HepG2 (cell line): ENCODE measurements at regions not wholly inside any gene's neighbourhood (a gene's known extent, or its start where the extent isn't known, plus 50 kb on each side); places are given as distances from the start of the nearest gene placed in this dataset.

Experiments used
- FOXK1 ChIP-seq: sonication (generic); formaldehyde crosslinking; IDR thresholded peaks from 2 replicates; pipeline ENCODE4 v1.4.0; 2020; ENCODE audit warnings: low read depth, missing genetic modification reagents, borderline replicate concordance
- GABPA ChIP-seq, 2 experiments: IDR thresholded peaks; 2 replicates each; pipeline ENCODE4 v1.6.1; 2011 to 2016; ENCODE audit warnings: low read depth in 2 of 2, low read length in 1 of 2, missing biosample characterization in 1 of 2, missing genetic modification characterization in 1 of 2
- HDAC6 ChIP-seq: fragments of 200-600 bp; sonication (generic); IDR thresholded peaks from 2 replicates; pipeline ENCODE4 v1.7.0; 2017; ENCODE audit warnings: mild to moderate bottlenecking, antibody characterized with exemption, low read length, low read depth
- NCOR1 ChIP-seq: fragments of 200-600 bp; sonication (generic); IDR thresholded peaks from 2 replicates; pipeline ENCODE4 v1.7.0; 2017; ENCODE audit warnings: antibody characterized with exemption, low read length, borderline replicate concordance
- SP1 ChIP-seq, 2 experiments: fragments of 450-650 bp in 1 of 2; sonication (generic) in 1 of 2; formaldehyde crosslinking in 1 of 2; IDR thresholded peaks; 2 replicates each; pipeline versions ENCODE4 v1.4.0 to v1.6.1; 2016 to 2020; ENCODE audit warnings: missing genetic modification reagents in 1 of 2
- XRCC5 ChIP-seq: fragments of 200-400 bp; formaldehyde crosslinking; optimal IDR thresholded peaks from 2 replicates; pipeline ENCODE3; 2017; ENCODE audit warnings: mild to moderate bottlenecking, low read length
- ZNF790 ChIP-seq: sonication (generic); formaldehyde crosslinking; IDR thresholded peaks from 2 replicates; pipeline ENCODE4 v1.8.0; 2022; ENCODE audit warnings: missing genetic modification reagents, mild to moderate bottlenecking, borderline replicate concordance
- TF ChIP-seq, protein P1 (sequence below): sonication (generic); formaldehyde crosslinking; IDR thresholded peaks from 2 replicates; pipeline ENCODE4 v1.5.0; 2020; ENCODE audit warnings: mild to moderate bottlenecking, low read depth, missing genetic modification reagents, borderline replicate concordance
- TF ChIP-seq, protein P2 (sequence below): sonication (generic); formaldehyde crosslinking; IDR thresholded peaks from 2 replicates; pipeline ENCODE4 v1.4.0; 2020; ENCODE audit warnings: mild to moderate bottlenecking, missing genetic modification reagents
- TF ChIP-seq, protein P3 (sequence below): sonication (generic); formaldehyde crosslinking; IDR thresholded peaks from 2 replicates; pipeline ENCODE4 v1.4.0; 2020; ENCODE audit warnings: missing genetic modification reagents, mild to moderate bottlenecking, borderline replicate concordance
- TF ChIP-seq, protein P4 (sequence below): sonication (generic); formaldehyde crosslinking; IDR thresholded peaks from 2 replicates; pipeline ENCODE4 v1.5.0; 2020; ENCODE audit warnings: mild to moderate bottlenecking, missing genetic modification reagents, moderate library complexity

DNA sequence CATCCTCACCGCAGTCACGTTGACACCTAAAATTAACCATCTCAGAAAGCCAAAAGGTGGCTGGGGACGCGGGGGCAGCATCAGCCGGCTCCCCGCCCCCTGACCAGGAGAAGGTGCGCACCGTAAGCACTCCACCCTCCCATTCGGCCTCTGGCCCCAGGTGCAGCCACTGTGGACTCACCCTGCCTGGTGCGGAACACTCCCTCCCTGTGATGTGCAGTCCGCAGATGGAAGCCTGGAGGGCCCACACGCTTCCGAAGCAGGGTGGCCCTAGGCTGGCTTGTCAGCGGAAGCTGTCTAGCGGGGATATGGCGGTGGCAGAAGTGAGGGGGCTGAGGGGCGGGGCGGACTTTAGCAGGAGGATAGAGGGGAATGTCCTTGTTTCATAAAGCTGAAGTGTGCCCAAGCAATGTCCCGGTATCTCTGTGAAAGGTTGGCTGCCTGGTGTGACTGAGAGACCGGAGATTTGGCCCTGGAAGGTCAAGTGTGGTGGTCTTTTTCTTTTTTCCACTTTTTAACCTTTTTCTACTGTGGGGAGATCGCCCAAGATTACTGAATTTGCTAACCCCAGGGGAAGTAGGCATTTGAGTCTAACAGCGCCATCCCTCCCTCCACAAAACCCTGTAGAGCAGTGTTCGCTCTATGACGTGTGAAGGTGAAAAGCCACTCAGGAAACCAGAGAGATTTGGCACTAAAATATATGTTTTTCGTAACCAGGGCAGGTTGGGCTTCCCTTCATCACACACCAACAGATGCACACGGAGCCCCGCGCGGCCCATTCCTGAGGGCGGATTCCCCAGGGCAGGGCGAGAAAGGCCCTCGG, 74.7 kb downstream of the CXCL12 start:
- TF ChIP-seq, protein P1, sequence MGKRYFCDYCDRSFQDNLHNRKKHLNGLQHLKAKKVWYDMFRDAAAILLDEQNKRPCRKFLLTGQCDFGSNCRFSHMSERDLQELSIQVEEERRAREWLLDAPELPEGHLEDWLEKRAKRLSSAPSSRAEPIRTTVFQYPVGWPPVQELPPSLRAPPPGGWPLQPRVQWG = no peak
- no peak for TF ChIP-seq FOXK1
- no peak for TF ChIP-seq SP1 (IDR thresholded peaks at IDR 0.05)
- TF ChIP-seq SP1 (CRISPR knock-in tag; IDR thresholded peaks at IDR 0.05) = no peak
- TF ChIP-seq, protein P2, sequence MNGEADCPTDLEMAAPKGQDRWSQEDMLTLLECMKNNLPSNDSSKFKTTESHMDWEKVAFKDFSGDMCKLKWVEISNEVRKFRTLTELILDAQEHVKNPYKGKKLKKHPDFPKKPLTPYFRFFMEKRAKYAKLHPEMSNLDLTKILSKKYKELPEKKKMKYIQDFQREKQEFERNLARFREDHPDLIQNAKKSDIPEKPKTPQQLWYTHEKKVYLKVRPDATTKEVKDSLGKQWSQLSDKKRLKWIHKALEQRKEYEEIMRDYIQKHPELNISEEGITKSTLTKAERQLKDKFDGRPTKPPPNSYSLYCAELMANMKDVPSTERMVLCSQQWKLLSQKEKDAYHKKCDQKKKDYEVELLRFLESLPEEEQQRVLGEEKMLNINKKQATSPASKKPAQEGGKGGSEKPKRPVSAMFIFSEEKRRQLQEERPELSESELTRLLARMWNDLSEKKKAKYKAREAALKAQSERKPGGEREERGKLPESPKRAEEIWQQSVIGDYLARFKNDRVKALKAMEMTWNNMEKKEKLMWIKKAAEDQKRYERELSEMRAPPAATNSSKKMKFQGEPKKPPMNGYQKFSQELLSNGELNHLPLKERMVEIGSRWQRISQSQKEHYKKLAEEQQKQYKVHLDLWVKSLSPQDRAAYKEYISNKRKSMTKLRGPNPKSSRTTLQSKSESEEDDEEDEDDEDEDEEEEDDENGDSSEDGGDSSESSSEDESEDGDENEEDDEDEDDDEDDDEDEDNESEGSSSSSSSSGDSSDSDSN (CRISPR knock-in tag) = no peak
- TF ChIP-seq, protein P3, sequence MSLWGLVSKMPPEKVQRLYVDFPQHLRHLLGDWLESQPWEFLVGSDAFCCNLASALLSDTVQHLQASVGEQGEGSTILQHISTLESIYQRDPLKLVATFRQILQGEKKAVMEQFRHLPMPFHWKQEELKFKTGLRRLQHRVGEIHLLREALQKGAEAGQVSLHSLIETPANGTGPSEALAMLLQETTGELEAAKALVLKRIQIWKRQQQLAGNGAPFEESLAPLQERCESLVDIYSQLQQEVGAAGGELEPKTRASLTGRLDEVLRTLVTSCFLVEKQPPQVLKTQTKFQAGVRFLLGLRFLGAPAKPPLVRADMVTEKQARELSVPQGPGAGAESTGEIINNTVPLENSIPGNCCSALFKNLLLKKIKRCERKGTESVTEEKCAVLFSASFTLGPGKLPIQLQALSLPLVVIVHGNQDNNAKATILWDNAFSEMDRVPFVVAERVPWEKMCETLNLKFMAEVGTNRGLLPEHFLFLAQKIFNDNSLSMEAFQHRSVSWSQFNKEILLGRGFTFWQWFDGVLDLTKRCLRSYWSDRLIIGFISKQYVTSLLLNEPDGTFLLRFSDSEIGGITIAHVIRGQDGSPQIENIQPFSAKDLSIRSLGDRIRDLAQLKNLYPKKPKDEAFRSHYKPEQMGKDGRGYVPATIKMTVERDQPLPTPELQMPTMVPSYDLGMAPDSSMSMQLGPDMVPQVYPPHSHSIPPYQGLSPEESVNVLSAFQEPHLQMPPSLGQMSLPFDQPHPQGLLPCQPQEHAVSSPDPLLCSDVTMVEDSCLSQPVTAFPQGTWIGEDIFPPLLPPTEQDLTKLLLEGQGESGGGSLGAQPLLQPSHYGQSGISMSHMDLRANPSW (CRISPR knock-in tag) = no peak
- TF ChIP-seq, protein P4, sequence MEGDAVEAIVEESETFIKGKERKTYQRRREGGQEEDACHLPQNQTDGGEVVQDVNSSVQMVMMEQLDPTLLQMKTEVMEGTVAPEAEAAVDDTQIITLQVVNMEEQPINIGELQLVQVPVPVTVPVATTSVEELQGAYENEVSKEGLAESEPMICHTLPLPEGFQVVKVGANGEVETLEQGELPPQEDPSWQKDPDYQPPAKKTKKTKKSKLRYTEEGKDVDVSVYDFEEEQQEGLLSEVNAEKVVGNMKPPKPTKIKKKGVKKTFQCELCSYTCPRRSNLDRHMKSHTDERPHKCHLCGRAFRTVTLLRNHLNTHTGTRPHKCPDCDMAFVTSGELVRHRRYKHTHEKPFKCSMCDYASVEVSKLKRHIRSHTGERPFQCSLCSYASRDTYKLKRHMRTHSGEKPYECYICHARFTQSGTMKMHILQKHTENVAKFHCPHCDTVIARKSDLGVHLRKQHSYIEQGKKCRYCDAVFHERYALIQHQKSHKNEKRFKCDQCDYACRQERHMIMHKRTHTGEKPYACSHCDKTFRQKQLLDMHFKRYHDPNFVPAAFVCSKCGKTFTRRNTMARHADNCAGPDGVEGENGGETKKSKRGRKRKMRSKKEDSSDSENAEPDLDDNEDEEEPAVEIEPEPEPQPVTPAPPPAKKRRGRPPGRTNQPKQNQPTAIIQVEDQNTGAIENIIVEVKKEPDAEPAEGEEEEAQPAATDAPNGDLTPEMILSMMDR = no peak
- TF ChIP-seq XRCC5 = no peak
- TF ChIP-seq GABPA (IDR thresholded peaks at IDR 0.05; ENCODE audit: low read depth, low read length) = no peak
- TF ChIP-seq GABPA (CRISPR knock-in tag; IDR thresholded peaks at IDR 0.05; ENCODE audit: low read depth) = no peak
- TF ChIP-seq ZNF790 (CRISPR knock-in tag) = no peak
- no peak for TF ChIP-seq HDAC6
- no peak for TF ChIP-seq NCOR1
